Mesenchymal stem cell (in vitro differentiated cells and primary cell): ENCODE measurements at regions not wholly inside any gene's neighbourhood (a gene's known extent, or its start where the extent isn't known, plus 50 kb on each side); places are given as distances from the start of the nearest gene placed in this dataset.

ENCODE experiments used
- DNase-seq: peaks from one replicate; pipeline ENCODE4 v3.0.0-alpha.2; 2013
- H2AFZ ChIP-seq: one replicate; pipeline ENCODE4 v1.6.1; 2013; ENCODE audit warnings: low read depth, mild to moderate bottlenecking, control low read depth, inconsistent platforms, low read length, moderate library complexity
- H2AK5ac ChIP-seq: 2 replicates; pipeline ENCODE4 v1.6.1; 2013; ENCODE audit warnings: low read length, moderate library complexity, mild to moderate bottlenecking, inconsistent platforms; ENCODE audit not compliant: severe bottlenecking
- H2BK120ac ChIP-seq: one replicate; pipeline ENCODE4 v1.6.1; 2013; ENCODE audit warnings: low read depth, mild to moderate bottlenecking, inconsistent platforms, low read length, moderate library complexity
- H2BK12ac ChIP-seq, 2 experiments: one replicate each; pipeline ENCODE4 v1.6.1; 2013; ENCODE audit warnings: inconsistent platforms in 2 of 2, low read length in 2 of 2, mild to moderate bottlenecking in 2 of 2, moderate library complexity in 2 of 2, control low read depth in 1 of 2
- H2BK15ac ChIP-seq: one replicate; pipeline ENCODE4 v1.6.1; 2013; ENCODE audit warnings: mild to moderate bottlenecking, low read depth, inconsistent platforms; ENCODE audit not compliant: poor library complexity, severe bottlenecking
- H2BK5ac ChIP-seq: 2 replicates; pipeline ENCODE4 v1.6.1; 2013; ENCODE audit warnings: low read depth, mild to moderate bottlenecking, low read length, control low read depth, inconsistent platforms; ENCODE audit not compliant: poor library complexity, severe bottlenecking
- H3K14ac ChIP-seq, 2 experiments: one replicate each; pipeline ENCODE4 v1.6.1; 2013; ENCODE audit warnings: inconsistent platforms in 2 of 2, low read length in 2 of 2, control low read depth in 1 of 2, mild to moderate bottlenecking in 1 of 2, moderate library complexity in 1 of 2
- H3K18ac ChIP-seq, 2 experiments: one replicate each; pipeline ENCODE4 v1.6.1; 2013; ENCODE audit warnings: inconsistent platforms in 2 of 2, low read length in 2 of 2, control low read depth in 1 of 2, low read depth in 1 of 2, mild to moderate bottlenecking in 1 of 2
- H3K23ac ChIP-seq, 2 experiments: one replicate each; pipeline ENCODE4 v1.6.1; 2013; ENCODE audit warnings: inconsistent platforms in 2 of 2, low read length in 2 of 2, mild to moderate bottlenecking in 2 of 2, moderate library complexity in 2 of 2, control low read depth in 1 of 2
- H3K27ac ChIP-seq: 2 replicates; pipeline ENCODE4 v1.5.1; 2013; ENCODE audit warnings: mild to moderate bottlenecking, moderate library complexity, low read length, control low read depth, inconsistent platforms; ENCODE audit not compliant: poor library complexity, severe bottlenecking
- H3K27me3 ChIP-seq, 2 experiments: 2 replicates each; pipeline versions ENCODE4 v1.6.1 to v1.7.0; 2013; ENCODE audit warnings: low read length in 2 of 2, mild to moderate bottlenecking in 2 of 2, moderate library complexity in 2 of 2, control low read depth in 1 of 2, inconsistent platforms in 1 of 2; ENCODE audit not compliant: control insufficient read depth in 1 of 2, insufficient read depth in 1 of 2
- H3K36me3 ChIP-seq, 2 experiments: 2 replicates each; pipeline versions ENCODE4 v1.6.1 to v1.7.0; 2013; ENCODE audit warnings: low read length in 2 of 2, control low read depth in 1 of 2, inconsistent platforms in 1 of 2, low read depth in 1 of 2, mild to moderate bottlenecking in 1 of 2; ENCODE audit not compliant: insufficient read depth in 2 of 2, control insufficient read depth in 1 of 2
- H3K4ac ChIP-seq, 2 experiments: one replicate each; pipeline ENCODE4 v1.6.1; 2013; ENCODE audit warnings: inconsistent platforms in 2 of 2, low read length in 2 of 2, mild to moderate bottlenecking in 2 of 2, moderate library complexity in 2 of 2, control low read depth in 1 of 2, low read depth in 1 of 2
- H3K4me1 ChIP-seq: 2 replicates; pipeline ENCODE4 v1.6.1; 2013; ENCODE audit warnings: low read depth, low read length, control low read depth; ENCODE audit not compliant: control insufficient read depth, insufficient read depth
- H3K4me2 ChIP-seq: 2 replicates; pipeline ENCODE4 v1.6.1; 2013; ENCODE audit warnings: low read length, mild to moderate bottlenecking, inconsistent platforms; ENCODE audit not compliant: poor library complexity, severe bottlenecking
- H3K4me3 ChIP-seq, 2 experiments: 2 replicates each; pipeline versions ENCODE4 v1.5.1 to v1.7.0; 2013; ENCODE audit warnings: low read length in 2 of 2, mild to moderate bottlenecking in 2 of 2, control low read depth in 1 of 2, low read depth in 1 of 2; ENCODE audit not compliant: insufficient read depth in 1 of 2
- H3K79me1 ChIP-seq: replicated peaks from 2 replicates; pipeline ENCODE4 v1.6.1; 2013; ENCODE audit warnings: mild to moderate bottlenecking, control low read depth, low read length, inconsistent platforms; ENCODE audit not compliant: poor library complexity, severe bottlenecking
- H3K9ac ChIP-seq: 2 replicates; pipeline ENCODE4 v1.7.0; 2013; ENCODE audit warnings: mild to moderate bottlenecking, low read length, moderate library complexity
- H3K9me3 ChIP-seq: 2 replicates; pipeline ENCODE4 v1.7.0; 2013; ENCODE audit warnings: mild to moderate bottlenecking, low read length; ENCODE audit not compliant: control insufficient read depth
- H4K8ac ChIP-seq: one replicate; pipeline ENCODE4 v1.6.1; 2013; ENCODE audit warnings: inconsistent platforms, mild to moderate bottlenecking, low read length, moderate library complexity
- H4K91ac ChIP-seq: one replicate; pipeline ENCODE4 v1.6.1; 2013; ENCODE audit warnings: mild to moderate bottlenecking, low read length, inconsistent platforms
- WGBS: methylation state at CpG from one replicate; pipeline ENCODE4 v1.1.7; 2013; ENCODE audit warnings: mixed read lengths; 5-methylcytosine and 5-hydroxymethylcytosine counted together

GRCh38 chr11:57946628-57947027 lies 77.1 kb upstream of the OR9Q1 start:
- H3K9me3 ChIP-seq: no peaks in the 10 kb centered on the region
- H3K4me2 ChIP-seq: no peak overlapping the region
- H2AK5ac ChIP-seq: no peak overlapping the region

GRCh38 chr11:57964660-57965059 lies 59.0 kb upstream of the OR9Q1 start:
- Histone ChIP-seq H3K27ac (no peak overlapping the region), H2AK5ac (no peak overlapping the region), H3K4ac (no peak overlapping the region), H3K18ac (no peak overlapping the region), H2BK120ac (no peak overlapping the region), H3K36me3 (no peaks in the 10 kb centered on the region), H3K9ac (no peak overlapping the region), H3K14ac (no peak overlapping the region), H3K4me1 (no peaks in the 10 kb centered on the region), H2BK12ac (no peak overlapping the region), H2BK15ac (no peak overlapping the region), H4K8ac (no peak overlapping the region), H4K91ac (no peak overlapping the region), H3K27me3 (no peaks in the 10 kb centered on the region), H3K79me1 (no peaks in the 10 kb centered on the region), H3K23ac (no peak overlapping the region), H3K4me2 (no peak overlapping the region), H3K4me3 (no peak overlapping the region), H3K9me3 (no peaks in the 10 kb centered on the region), H2BK5ac (no peak overlapping the region), H2AFZ (no peak overlapping the region)
- WGBS: 56% methylated on average over 2 of the region's 2 CpGs
- no peak for DNase-seq

More at GRCh38 chr11:57946628-57947027, 77.1 kb upstream of the OR9Q1 start:
- Histone ChIP-seq H4K91ac (no peak overlapping the region), H2BK15ac (no peak overlapping the region), H2BK120ac (no peak overlapping the region), H3K9ac (no peak overlapping the region), H2AFZ (no peak overlapping the region), H3K27ac (no peak overlapping the region), H3K4me1 (no peaks in the 10 kb centered on the region), H3K18ac (no peak overlapping the region), H3K79me1 (no peaks in the 10 kb centered on the region), H3K4me3 (no peak overlapping the region), H3K36me3 (no peaks in the 10 kb centered on the region), H2BK5ac (no peak overlapping the region), H3K27me3 (no peaks in the 10 kb centered on the region), H3K14ac (no peak overlapping the region), H3K23ac (no peak overlapping the region), H2BK12ac (no peak overlapping the region), H3K4ac (no peak overlapping the region), H4K8ac (no peak overlapping the region)
- no peak for DNase-seq
- WGBS: no CpG with 5 or more reads among the region's 2 CpGs

GRCh38 chr11:57971272-57972012 lies 52.2 kb upstream of the OR9Q1 start:
- Histone ChIP-seq H2BK15ac (no peak overlapping the region), H2BK120ac (no peak overlapping the region), H3K14ac (no peak overlapping the region), H3K4me2 (no peak overlapping the region), H2AK5ac (no peak overlapping the region), H3K23ac (no peak overlapping the region), H3K9me3 (no peaks in the 10 kb centered on the region), H3K79me1 (no peaks in the 10 kb centered on the region), H3K9ac (no peak overlapping the region), H4K91ac (no peak overlapping the region), H3K4me3 (no peak overlapping the region), H2BK5ac (no peak overlapping the region), H3K27me3 (no peaks in the 10 kb centered on the region), H3K4ac (no peak overlapping the region), H2BK12ac (no peak overlapping the region), H3K18ac (no peak overlapping the region), H4K8ac (no peak overlapping the region), H2AFZ (no peak overlapping the region), H3K36me3 (no peaks in the 10 kb centered on the region), H3K4me1 (no peaks in the 10 kb centered on the region), H3K27ac (no peak overlapping the region)
- no peak for DNase-seq
- 84% methylated on average over 6 of the region's 6 CpGs for WGBS

GRCh38 chr11:57972013-57972367 lies 51.7 kb upstream of the OR9Q1 start:
- WGBS: 92% methylated on average over 2 of the region's 2 CpGs
- H2BK15ac ChIP-seq: no peak overlapping the region

More at GRCh38 chr11:57972013-57972367, 51.7 kb upstream of the OR9Q1 start:
- Histone ChIP-seq H2AK5ac (no peak overlapping the region), H2BK12ac (no peak overlapping the region), H3K14ac (no peak overlapping the region), H3K18ac (no peak overlapping the region), H3K4me1 (no peaks in the 10 kb centered on the region), H4K8ac (no peak overlapping the region), H3K9me3 (no peaks in the 10 kb centered on the region), H3K4me2 (no peak overlapping the region), H2BK120ac (no peak overlapping the region), H3K9ac (no peak overlapping the region), H3K79me1 (no peaks in the 10 kb centered on the region), H3K4me3 (no peak overlapping the region), H2AFZ (no peak overlapping the region), H3K4ac (no peak overlapping the region), H2BK5ac (no peak overlapping the region), H4K91ac (no peak overlapping the region), H3K27ac (no peak overlapping the region), H3K23ac (no peak overlapping the region), H3K36me3 (no peaks in the 10 kb centered on the region), H3K27me3 (no peaks in the 10 kb centered on the region)
- DNase-seq: no peak
